Endothelial cell of umbilical vein (primary cell): ENCODE measurements at regions not wholly inside any gene's neighbourhood (a gene's known extent, or its start where the extent isn't known, plus 50 kb on each side); places are given as distances from the start of the nearest gene placed in this dataset.

Source experiments
- BruUV-seq: library from RNA; stranded (reverse); fragments of 400-500 nt; replicated peaks from 2 replicates; lab custom pipeline; 2021; lab: Mats Ljungman, UMichigan
- CTCF ChIA-PET: fragments of 300-600, 350-600 bp; sonication (Branson Sonifier 250); formaldehyde crosslinking; loops from one replicate; lab custom pipeline; 2021; ENCODE audit warnings: antibody characterized with exemption, inconsistent platforms; lab: Charles Lee
- POLR2A ChIA-PET: fragments of 300-600, 350-600 bp; sonication (Branson Sonifier 250); formaldehyde crosslinking; loops from one replicate; lab custom pipeline; 2021; ENCODE audit warnings: antibody characterized with exemption, inconsistent platforms; lab: Charles Lee
- DNase-seq: peaks from one replicate; pipeline ENCODE4 v3.0.0-alpha.2; 2011; ENCODE audit warnings: low read depth, low spot score
- FAIRE-seq: peaks from 2 replicates; lab custom pipeline; 2011; peaks lifted over from hg19 to GRCh38; lab: Jason Lieb, UNC
- H2AFZ ChIP-seq: 2 replicates; pipeline ENCODE4 v1.6.0; 2012; ENCODE audit warnings: low read depth, low read length, control low read depth, inconsistent platforms
- H3K27ac ChIP-seq: 2 replicates; pipeline ENCODE4 v1.5.1; 2011; ENCODE audit warnings: low read depth, mild to moderate bottlenecking, control low read depth, low read length, moderate library complexity; ENCODE audit not compliant: insufficient read depth
- H3K27me3 ChIP-seq, 2 experiments: 2 replicates each; pipeline versions ENCODE4 v1.6.0 to v1.6.1; 2011; ENCODE audit warnings: low read length in 2 of 2, mixed read lengths in 1 of 2; ENCODE audit not compliant: control insufficient read depth in 2 of 2, insufficient read depth in 2 of 2
- H3K36me3 ChIP-seq, 2 experiments: 2 replicates in 1 of 2; 3 replicates in 1 of 2; pipeline ENCODE4 v1.5.1; 2011; ENCODE audit warnings: low read length in 2 of 2, mild to moderate bottlenecking in 1 of 2, moderate library complexity in 1 of 2; ENCODE audit not compliant: control insufficient read depth in 2 of 2, insufficient read depth in 2 of 2; ENCODE audit errors: extremely low read depth in 1 of 2
- H3K4me1 ChIP-seq: 3 replicates; pipeline ENCODE4 v1.5.1; 2011; ENCODE audit warnings: mild to moderate bottlenecking, low read length; ENCODE audit not compliant: control insufficient read depth, insufficient read depth; ENCODE audit errors: extremely low read depth
- H3K4me2 ChIP-seq: 2 replicates; pipeline ENCODE4 v1.6.1; 2011; ENCODE audit warnings: low read length, control low read depth, mixed read lengths; ENCODE audit not compliant: insufficient read depth
- H3K4me3 ChIP-seq, 3 experiments: fragments of 200-600 bp in 1 of 3; sonication (generic), shearing (Covaris generic) in 1 of 3; replicated peaks in 1 of 3; 2 replicates each; pipeline ENCODE4 v1.5.1; 2011 to 2016; ENCODE audit warnings: control low read depth in 3 of 3, low read length in 3 of 3, mild to moderate bottlenecking in 2 of 3, inconsistent platforms in 1 of 3, low read depth in 1 of 3, moderate library complexity in 1 of 3; ENCODE audit not compliant: insufficient read depth in 1 of 3
- H3K79me2 ChIP-seq: 2 replicates; pipeline ENCODE4 v1.6.0; 2012; ENCODE audit warnings: low read length, inconsistent platforms; ENCODE audit not compliant: control insufficient read depth, insufficient read depth
- H3K9ac ChIP-seq: replicated peaks from 2 replicates; pipeline ENCODE3; 2011; ENCODE audit warnings: low read length, control low read depth; ENCODE audit not compliant: insufficient read depth; ENCODE audit errors: extremely low read depth
- H3K9me1 ChIP-seq: replicated peaks from 3 replicates; pipeline ENCODE4 v1.6.0; 2011; ENCODE audit warnings: mild to moderate bottlenecking, low read length; ENCODE audit not compliant: control insufficient read depth, insufficient read depth; ENCODE audit errors: extremely low read depth
- H3K9me3 ChIP-seq: replicated peaks from 2 replicates; pipeline ENCODE4 v1.5.1; 2012; ENCODE audit warnings: low read length, inconsistent platforms; ENCODE audit not compliant: control insufficient read depth, insufficient read depth
- H4K20me1 ChIP-seq: replicated peaks from 2 replicates; pipeline ENCODE3; 2011; ENCODE audit warnings: mild to moderate bottlenecking, low read length; ENCODE audit not compliant: control insufficient read depth, insufficient read depth; ENCODE audit errors: extremely low read depth
- EZH2 ChIP-seq: IDR thresholded peaks from 2 replicates; pipeline ENCODE4 v1.6.1; 2012; ENCODE audit warnings: borderline replicate concordance, low read depth, mild to moderate bottlenecking, moderate library complexity, low read length, inconsistent platforms; ENCODE audit not compliant: severe bottlenecking
- FOS ChIP-seq: IDR thresholded peaks from 2 replicates; pipeline ENCODE4 v1.6.1; 2011; ENCODE audit warnings: mild to moderate bottlenecking, low read length, moderate library complexity, borderline replicate concordance; ENCODE audit not compliant: insufficient read depth
- GATA2 ChIP-seq: IDR thresholded peaks from 2 replicates; pipeline ENCODE4 v1.7.0; 2011; ENCODE audit warnings: low read depth, mild to moderate bottlenecking, moderate library complexity, mixed read lengths, low read length; ENCODE audit not compliant: insufficient read length, insufficient read depth
- JUN ChIP-seq: IDR thresholded peaks from 2 replicates; pipeline ENCODE4 v1.6.1; 2011; ENCODE audit warnings: borderline replicate concordance, low read depth; ENCODE audit not compliant: insufficient read length, insufficient read depth
- MYC ChIP-seq: IDR thresholded peaks from one replicate; pipeline ENCODE4 v1.6.1; 2011; ENCODE audit warnings: mild to moderate bottlenecking, low read depth, low read length
- POLR2A ChIP-seq: IDR thresholded peaks from 2 replicates; pipeline ENCODE4 v1.6.1; 2012; ENCODE audit warnings: low read depth, mild to moderate bottlenecking, control low read depth, low read length
- POLR2AphosphoS5 ChIP-seq: IDR thresholded peaks from 2 replicates; pipeline ENCODE4 v1.6.1; 2012; ENCODE audit warnings: low read depth, mild to moderate bottlenecking, control low read depth, low read length, moderate library complexity; ENCODE audit not compliant: insufficient read depth
- dilution Hi-C: fragments of 300-500 bp; cut with MboI; formaldehyde crosslinking; loops from one replicate; pipeline ENCODE4 v1.15.0; 2019; ENCODE audit warnings: low sequenced_read_pairs; ENCODE audit not compliant: extremely low pct_ligation_motif_present
- intact Hi-C: fragments of 100-400 bp; cut with micrococcal nuclease; formaldehyde crosslinking; loops from one replicate; pipeline ENCODE4 v1.10.0; 2022
- TF ChIP-seq, protein P1 (sequence below): IDR thresholded peaks from 2 replicates; pipeline ENCODE4 v1.6.1; 2011; ENCODE audit not compliant: insufficient read depth, insufficient read length
- TF ChIP-seq, protein P2 (sequence below), 2 donors: IDR thresholded peaks; 1 replicate in 1 of 2; 2 replicates in 1 of 2; pipeline ENCODE4 v1.5.1; 2011; ENCODE audit warnings: low read length in 2 of 2, mild to moderate bottlenecking in 2 of 2, moderate library complexity in 2 of 2, control low read depth in 1 of 2, inconsistent platforms in 1 of 2, low read depth in 1 of 2; ENCODE audit not compliant: insufficient read depth in 1 of 2; ENCODE audit errors: extremely low read depth in 1 of 2

DNA sequence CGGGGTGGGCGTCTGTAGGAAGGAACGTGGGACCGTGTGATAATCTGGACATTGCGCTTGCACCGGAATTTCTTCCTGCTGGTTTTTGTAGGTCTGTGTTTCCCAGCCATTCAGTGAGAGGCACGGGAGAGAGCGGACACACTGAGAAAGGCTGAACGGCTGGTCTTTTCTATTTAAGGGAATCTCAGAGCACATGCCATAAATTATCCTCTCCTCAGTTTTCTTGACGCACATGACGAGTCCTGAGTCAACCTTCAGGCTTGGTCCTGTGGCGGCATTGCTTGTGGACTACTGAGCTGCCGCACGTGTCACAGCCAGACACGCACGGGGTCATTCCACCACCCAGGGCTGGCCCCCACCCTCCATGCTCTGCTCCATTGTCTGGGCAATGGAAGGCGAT is 519.3 kb upstream of the ID2 start:
- Histone ChIP-seq H3K9me3 (no peaks in the 10 kb centered on the region), H3K79me2 (no peaks in the 10 kb centered on the region), H3K4me3 (no peak overlapping the region), H3K4me2 (no peak overlapping the region), H3K9ac (no peak overlapping the region), H3K9me1 (no peaks in the 10 kb centered on the region), H3K27me3 (peaks cover 0 to 1% of the 10 kb centered on the region in 2 experiments), H2AFZ (no peak overlapping the region), H4K20me1 (no peaks in the 10 kb centered on the region), H3K4me1 (no peaks in the 10 kb centered on the region), H3K36me3 (no peaks in the 10 kb centered on the region), H3K27ac (no peak overlapping the region)
- intact Hi-C loops, result no loop called here
- POLR2A ChIA-PET, result no interaction called here
- DNase-seq (no peak), FAIRE-seq (no peak)
- BruUV-seq, result no TSS peak
- CTCF ChIA-PET, result interaction anchor here (1.4 kb wide), 1 partner anchor 14 kb away, joined by 4 read pairs; no protein-coding TSS in a partner anchor
- TF ChIP-seq MYC, result no peak
- no peak for TF ChIP-seq POLR2A
- TF ChIP-seq, protein P1, sequence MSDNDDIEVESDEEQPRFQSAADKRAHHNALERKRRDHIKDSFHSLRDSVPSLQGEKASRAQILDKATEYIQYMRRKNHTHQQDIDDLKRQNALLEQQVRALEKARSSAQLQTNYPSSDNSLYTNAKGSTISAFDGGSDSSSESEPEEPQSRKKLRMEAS, result no peak
- TF ChIP-seq EZH2, result no peak
- TF ChIP-seq JUN, result no peak
- no peak for TF ChIP-seq GATA2
- TF ChIP-seq, protein P2, sequence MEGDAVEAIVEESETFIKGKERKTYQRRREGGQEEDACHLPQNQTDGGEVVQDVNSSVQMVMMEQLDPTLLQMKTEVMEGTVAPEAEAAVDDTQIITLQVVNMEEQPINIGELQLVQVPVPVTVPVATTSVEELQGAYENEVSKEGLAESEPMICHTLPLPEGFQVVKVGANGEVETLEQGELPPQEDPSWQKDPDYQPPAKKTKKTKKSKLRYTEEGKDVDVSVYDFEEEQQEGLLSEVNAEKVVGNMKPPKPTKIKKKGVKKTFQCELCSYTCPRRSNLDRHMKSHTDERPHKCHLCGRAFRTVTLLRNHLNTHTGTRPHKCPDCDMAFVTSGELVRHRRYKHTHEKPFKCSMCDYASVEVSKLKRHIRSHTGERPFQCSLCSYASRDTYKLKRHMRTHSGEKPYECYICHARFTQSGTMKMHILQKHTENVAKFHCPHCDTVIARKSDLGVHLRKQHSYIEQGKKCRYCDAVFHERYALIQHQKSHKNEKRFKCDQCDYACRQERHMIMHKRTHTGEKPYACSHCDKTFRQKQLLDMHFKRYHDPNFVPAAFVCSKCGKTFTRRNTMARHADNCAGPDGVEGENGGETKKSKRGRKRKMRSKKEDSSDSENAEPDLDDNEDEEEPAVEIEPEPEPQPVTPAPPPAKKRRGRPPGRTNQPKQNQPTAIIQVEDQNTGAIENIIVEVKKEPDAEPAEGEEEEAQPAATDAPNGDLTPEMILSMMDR (IDR thresholded peaks at IDR 0.05; ENCODE audit: extremely low read depth in 1 of 2, insufficient read depth in 1 of 2, low read depth in 1 of 2, low read length in 2 of 2), result no peak
- TF ChIP-seq FOS, result no peak
- TF ChIP-seq POLR2AphosphoS5, result no peak
- dilution Hi-C loops, result no loop called here
